Endothelial cell of umbilical vein (primary cell): ENCODE measurements at regions not wholly inside any gene's neighbourhood (a gene's known extent, or its start where the extent isn't known, plus 50 kb on each side); places are given as distances from the start of the nearest gene placed in this dataset.

Experiments
- BruUV-seq: library from RNA; stranded (reverse); fragments of 400-500 nt; replicated peaks from 2 replicates; lab custom pipeline; 2021; lab: Mats Ljungman, UMichigan
- CTCF ChIA-PET: fragments of 300-600, 350-600 bp; sonication (Branson Sonifier 250); formaldehyde crosslinking; loops from one replicate; lab custom pipeline; 2021; ENCODE audit warnings: antibody characterized with exemption, inconsistent platforms; lab: Charles Lee
- POLR2A ChIA-PET: fragments of 300-600, 350-600 bp; sonication (Branson Sonifier 250); formaldehyde crosslinking; loops from one replicate; lab custom pipeline; 2021; ENCODE audit warnings: antibody characterized with exemption, inconsistent platforms; lab: Charles Lee
- DNase-seq: peaks from one replicate; pipeline ENCODE4 v3.0.0-alpha.2; 2011; ENCODE audit warnings: low read depth, low spot score
- FAIRE-seq: peaks from 2 replicates; lab custom pipeline; 2011; peaks lifted over from hg19 to GRCh38; lab: Jason Lieb, UNC
- H2AFZ ChIP-seq: 2 replicates; pipeline ENCODE4 v1.6.0; 2012; ENCODE audit warnings: low read depth, low read length, control low read depth, inconsistent platforms
- H3K27ac ChIP-seq: 2 replicates; pipeline ENCODE4 v1.5.1; 2011; ENCODE audit warnings: low read depth, mild to moderate bottlenecking, control low read depth, low read length, moderate library complexity; ENCODE audit not compliant: insufficient read depth
- H3K27me3 ChIP-seq, 2 experiments: 2 replicates each; pipeline versions ENCODE4 v1.6.0 to v1.6.1; 2011; ENCODE audit warnings: low read length in 2 of 2, mixed read lengths in 1 of 2; ENCODE audit not compliant: control insufficient read depth in 2 of 2, insufficient read depth in 2 of 2
- H3K36me3 ChIP-seq, 2 experiments: 2 replicates in 1 of 2; 3 replicates in 1 of 2; pipeline ENCODE4 v1.5.1; 2011; ENCODE audit warnings: low read length in 2 of 2, mild to moderate bottlenecking in 1 of 2, moderate library complexity in 1 of 2; ENCODE audit not compliant: control insufficient read depth in 2 of 2, insufficient read depth in 2 of 2; ENCODE audit errors: extremely low read depth in 1 of 2
- H3K4me1 ChIP-seq: 3 replicates; pipeline ENCODE4 v1.5.1; 2011; ENCODE audit warnings: mild to moderate bottlenecking, low read length; ENCODE audit not compliant: control insufficient read depth, insufficient read depth; ENCODE audit errors: extremely low read depth
- H3K4me2 ChIP-seq: 2 replicates; pipeline ENCODE4 v1.6.1; 2011; ENCODE audit warnings: low read length, control low read depth, mixed read lengths; ENCODE audit not compliant: insufficient read depth
- H3K4me3 ChIP-seq, 3 experiments: fragments of 200-600 bp in 1 of 3; sonication (generic), shearing (Covaris generic) in 1 of 3; replicated peaks in 1 of 3; 2 replicates each; pipeline ENCODE4 v1.5.1; 2011 to 2016; ENCODE audit warnings: control low read depth in 3 of 3, low read length in 3 of 3, mild to moderate bottlenecking in 2 of 3, inconsistent platforms in 1 of 3, low read depth in 1 of 3, moderate library complexity in 1 of 3; ENCODE audit not compliant: insufficient read depth in 1 of 3
- H3K79me2 ChIP-seq: 2 replicates; pipeline ENCODE4 v1.6.0; 2012; ENCODE audit warnings: low read length, inconsistent platforms; ENCODE audit not compliant: control insufficient read depth, insufficient read depth
- H3K9ac ChIP-seq: replicated peaks from 2 replicates; pipeline ENCODE3; 2011; ENCODE audit warnings: low read length, control low read depth; ENCODE audit not compliant: insufficient read depth; ENCODE audit errors: extremely low read depth
- H3K9me1 ChIP-seq: replicated peaks from 3 replicates; pipeline ENCODE4 v1.6.0; 2011; ENCODE audit warnings: mild to moderate bottlenecking, low read length; ENCODE audit not compliant: control insufficient read depth, insufficient read depth; ENCODE audit errors: extremely low read depth
- H3K9me3 ChIP-seq: replicated peaks from 2 replicates; pipeline ENCODE4 v1.5.1; 2012; ENCODE audit warnings: low read length, inconsistent platforms; ENCODE audit not compliant: control insufficient read depth, insufficient read depth
- H4K20me1 ChIP-seq: replicated peaks from 2 replicates; pipeline ENCODE3; 2011; ENCODE audit warnings: mild to moderate bottlenecking, low read length; ENCODE audit not compliant: control insufficient read depth, insufficient read depth; ENCODE audit errors: extremely low read depth
- EZH2 ChIP-seq: IDR thresholded peaks from 2 replicates; pipeline ENCODE4 v1.6.1; 2012; ENCODE audit warnings: borderline replicate concordance, low read depth, mild to moderate bottlenecking, moderate library complexity, low read length, inconsistent platforms; ENCODE audit not compliant: severe bottlenecking
- FOS ChIP-seq: IDR thresholded peaks from 2 replicates; pipeline ENCODE4 v1.6.1; 2011; ENCODE audit warnings: mild to moderate bottlenecking, low read length, moderate library complexity, borderline replicate concordance; ENCODE audit not compliant: insufficient read depth
- GATA2 ChIP-seq: IDR thresholded peaks from 2 replicates; pipeline ENCODE4 v1.7.0; 2011; ENCODE audit warnings: low read depth, mild to moderate bottlenecking, moderate library complexity, mixed read lengths, low read length; ENCODE audit not compliant: insufficient read length, insufficient read depth
- JUN ChIP-seq: IDR thresholded peaks from 2 replicates; pipeline ENCODE4 v1.6.1; 2011; ENCODE audit warnings: borderline replicate concordance, low read depth; ENCODE audit not compliant: insufficient read length, insufficient read depth
- MAX ChIP-seq: IDR thresholded peaks from 2 replicates; pipeline ENCODE4 v1.6.1; 2011; ENCODE audit not compliant: insufficient read depth, insufficient read length
- MYC ChIP-seq: IDR thresholded peaks from one replicate; pipeline ENCODE4 v1.6.1; 2011; ENCODE audit warnings: mild to moderate bottlenecking, low read depth, low read length
- POLR2A ChIP-seq: IDR thresholded peaks from 2 replicates; pipeline ENCODE4 v1.6.1; 2012; ENCODE audit warnings: low read depth, mild to moderate bottlenecking, control low read depth, low read length
- POLR2AphosphoS5 ChIP-seq: IDR thresholded peaks from 2 replicates; pipeline ENCODE4 v1.6.1; 2012; ENCODE audit warnings: low read depth, mild to moderate bottlenecking, control low read depth, low read length, moderate library complexity; ENCODE audit not compliant: insufficient read depth
- dilution Hi-C: fragments of 300-500 bp; cut with MboI; formaldehyde crosslinking; loops from one replicate; pipeline ENCODE4 v1.15.0; 2019; ENCODE audit warnings: low sequenced_read_pairs; ENCODE audit not compliant: extremely low pct_ligation_motif_present
- intact Hi-C: fragments of 100-400 bp; cut with micrococcal nuclease; formaldehyde crosslinking; loops from one replicate; pipeline ENCODE4 v1.10.0; 2022
- TF ChIP-seq, protein P1 (sequence below), 2 donors: IDR thresholded peaks; 1 replicate in 1 of 2; 2 replicates in 1 of 2; pipeline ENCODE4 v1.5.1; 2011; ENCODE audit warnings: low read length in 2 of 2, mild to moderate bottlenecking in 2 of 2, moderate library complexity in 2 of 2, control low read depth in 1 of 2, inconsistent platforms in 1 of 2, low read depth in 1 of 2; ENCODE audit not compliant: insufficient read depth in 1 of 2; ENCODE audit errors: extremely low read depth in 1 of 2

GRCh38 chr1:187648091-187648490 lies 819.3 kb downstream of the PLA2G4A start:
- no peaks in the 10 kb centered on the region for H4K20me1 ChIP-seq
- intact Hi-C loops (no loop called here), dilution Hi-C loops (no loop called here)
- DNase-seq = no peak
- H3K4me3 ChIP-seq = no peak overlapping the region
- H3K4me1 ChIP-seq = no peaks in the 10 kb centered on the region
- H3K9me3 ChIP-seq = no peaks in the 10 kb centered on the region
- no peaks in the 10 kb centered on the region for H3K27me3 ChIP-seq
- no peak overlapping the region for H3K4me2 ChIP-seq
- no TSS peak for BruUV-seq
- FAIRE-seq = no peak
- ChIA-PET CTCF (no interaction called here), POLR2A (no interaction called here)
- no peaks in the 10 kb centered on the region for H3K36me3 ChIP-seq
- no peaks in the 10 kb centered on the region for H3K9me1 ChIP-seq
- H2AFZ ChIP-seq = no peak overlapping the region
- TF ChIP-seq MAX (no peak), GATA2 (no peak), EZH2 (no peak), MYC (no peak), FOS (no peak), JUN (no peak), POLR2A (no peak), POLR2AphosphoS5 (no peak)
- TF ChIP-seq, protein P1, sequence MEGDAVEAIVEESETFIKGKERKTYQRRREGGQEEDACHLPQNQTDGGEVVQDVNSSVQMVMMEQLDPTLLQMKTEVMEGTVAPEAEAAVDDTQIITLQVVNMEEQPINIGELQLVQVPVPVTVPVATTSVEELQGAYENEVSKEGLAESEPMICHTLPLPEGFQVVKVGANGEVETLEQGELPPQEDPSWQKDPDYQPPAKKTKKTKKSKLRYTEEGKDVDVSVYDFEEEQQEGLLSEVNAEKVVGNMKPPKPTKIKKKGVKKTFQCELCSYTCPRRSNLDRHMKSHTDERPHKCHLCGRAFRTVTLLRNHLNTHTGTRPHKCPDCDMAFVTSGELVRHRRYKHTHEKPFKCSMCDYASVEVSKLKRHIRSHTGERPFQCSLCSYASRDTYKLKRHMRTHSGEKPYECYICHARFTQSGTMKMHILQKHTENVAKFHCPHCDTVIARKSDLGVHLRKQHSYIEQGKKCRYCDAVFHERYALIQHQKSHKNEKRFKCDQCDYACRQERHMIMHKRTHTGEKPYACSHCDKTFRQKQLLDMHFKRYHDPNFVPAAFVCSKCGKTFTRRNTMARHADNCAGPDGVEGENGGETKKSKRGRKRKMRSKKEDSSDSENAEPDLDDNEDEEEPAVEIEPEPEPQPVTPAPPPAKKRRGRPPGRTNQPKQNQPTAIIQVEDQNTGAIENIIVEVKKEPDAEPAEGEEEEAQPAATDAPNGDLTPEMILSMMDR (IDR thresholded peaks at IDR 0.05; ENCODE audit: extremely low read depth in 1 of 2, insufficient read depth in 1 of 2, low read depth in 1 of 2, low read length in 2 of 2) = no peak
- H3K9ac ChIP-seq = no peak overlapping the region
- H3K79me2 ChIP-seq = no peaks in the 10 kb centered on the region
- H3K27ac ChIP-seq = no peak overlapping the region
